Choroid plexus epithelial cell (primary cell): ENCODE measurements at regions not wholly inside any gene's neighbourhood (a gene's known extent, or its start where the extent isn't known, plus 50 kb on each side); places are given as distances from the start of the nearest gene placed in this dataset.
"Not testable (repeated sequence)": the region's sequence is repeated elsewhere in the genome, so short reads cannot be mapped to it uniquely, and the experiment has no call there.

Experiments used
- DNase-seq: peaks from one replicate; pipeline ENCODE4 v3.0.0-alpha.2; 2010; ENCODE audit warnings: low read depth
- H3K4me3 ChIP-seq: 2 replicates; pipeline ENCODE4 v1.5.1; 2011; ENCODE audit warnings: low read depth, mild to moderate bottlenecking, control low read depth, low read length, moderate library complexity
- TF ChIP-seq, protein P1 (sequence below): conservative IDR thresholded peaks from 2 replicates; pipeline ENCODE4 v1.5.1; 2011; ENCODE audit warnings: low read depth, mild to moderate bottlenecking, control low read depth, inconsistent platforms, low read length, moderate library complexity

- H3K4me3 ChIP-seq = no peak overlapping the region
- TF ChIP-seq, protein P1, sequence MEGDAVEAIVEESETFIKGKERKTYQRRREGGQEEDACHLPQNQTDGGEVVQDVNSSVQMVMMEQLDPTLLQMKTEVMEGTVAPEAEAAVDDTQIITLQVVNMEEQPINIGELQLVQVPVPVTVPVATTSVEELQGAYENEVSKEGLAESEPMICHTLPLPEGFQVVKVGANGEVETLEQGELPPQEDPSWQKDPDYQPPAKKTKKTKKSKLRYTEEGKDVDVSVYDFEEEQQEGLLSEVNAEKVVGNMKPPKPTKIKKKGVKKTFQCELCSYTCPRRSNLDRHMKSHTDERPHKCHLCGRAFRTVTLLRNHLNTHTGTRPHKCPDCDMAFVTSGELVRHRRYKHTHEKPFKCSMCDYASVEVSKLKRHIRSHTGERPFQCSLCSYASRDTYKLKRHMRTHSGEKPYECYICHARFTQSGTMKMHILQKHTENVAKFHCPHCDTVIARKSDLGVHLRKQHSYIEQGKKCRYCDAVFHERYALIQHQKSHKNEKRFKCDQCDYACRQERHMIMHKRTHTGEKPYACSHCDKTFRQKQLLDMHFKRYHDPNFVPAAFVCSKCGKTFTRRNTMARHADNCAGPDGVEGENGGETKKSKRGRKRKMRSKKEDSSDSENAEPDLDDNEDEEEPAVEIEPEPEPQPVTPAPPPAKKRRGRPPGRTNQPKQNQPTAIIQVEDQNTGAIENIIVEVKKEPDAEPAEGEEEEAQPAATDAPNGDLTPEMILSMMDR = no peak
Observed at GRCh38 chr20:51271931-51272330, 249.0 kb upstream of the KCNG1 start.

DNA sequence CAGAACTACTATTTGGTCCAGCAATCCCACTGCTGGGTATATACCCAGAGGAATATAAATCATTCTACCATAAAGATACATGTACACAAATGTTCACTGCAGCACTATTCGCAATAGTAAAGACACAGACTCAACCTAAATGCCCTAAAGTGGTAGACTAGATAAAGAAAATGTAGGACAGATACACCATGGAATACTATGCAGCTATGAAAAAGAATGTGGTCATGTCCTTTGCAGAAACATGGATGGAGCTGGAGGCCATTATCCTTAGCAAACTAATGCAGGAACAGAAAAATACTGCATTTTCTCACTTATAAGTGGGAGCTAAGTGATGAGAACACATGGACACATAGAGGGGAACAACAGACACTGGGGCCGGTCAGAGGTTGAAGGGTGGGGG is 248.4 kb upstream of the KCNG1 start:
- not testable (repeated sequence) for DNase-seq, H3K4me3 ChIP-seq

More at GRCh38 chr20:51271931-51272330, 249.0 kb upstream of the KCNG1 start:
- no peak for DNase-seq

GRCh38 chr20:51269671-51270070 is 246.8 kb upstream of the KCNG1 start:
- no peak overlapping the region for H3K4me3 ChIP-seq
- TF ChIP-seq, protein P1 = no peak
- no peak for DNase-seq

- TF ChIP-seq, protein P1 = no peak
- no peak overlapping the region for H3K4me3 ChIP-seq
- no peak for DNase-seq
Observed at GRCh38 chr20:51267679-51268078, 244.8 kb upstream of the KCNG1 start.

- H3K4me3 ChIP-seq = no peak overlapping the region
- TF ChIP-seq, protein P1 = no peak
Observed at GRCh38 chr20:51266353-51266752, 243.4 kb upstream of the KCNG1 start.

GRCh38 chr20:51265361-51265760 is 242.5 kb upstream of the KCNG1 start:
- no peak for DNase-seq
- TF ChIP-seq, protein P1 = no peak
- no peak overlapping the region for H3K4me3 ChIP-seq

More at GRCh38 chr20:51266353-51266752, 243.4 kb upstream of the KCNG1 start:
- no peak for DNase-seq

DNA sequence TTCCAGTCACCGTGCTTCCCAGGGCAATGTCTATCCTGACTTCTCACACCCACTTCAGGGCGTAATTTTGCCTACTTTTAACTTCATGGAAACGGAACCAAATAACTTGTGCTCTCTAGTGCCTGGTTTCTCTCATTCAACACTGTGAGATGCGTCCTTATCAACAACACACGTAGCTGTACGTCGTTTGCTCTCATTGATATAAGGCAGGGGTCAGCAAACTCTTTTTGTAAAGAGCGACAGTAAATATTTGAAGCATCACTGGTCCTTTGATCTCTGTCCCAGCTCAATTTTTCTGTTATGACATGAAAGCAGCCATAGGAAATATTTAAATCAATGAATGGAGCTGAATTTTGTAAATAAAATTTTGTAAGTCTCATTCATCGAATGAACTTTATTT is 239.3 kb upstream of the KCNG1 start:
- DNase-seq = no peak
- no peak overlapping the region for H3K4me3 ChIP-seq
- TF ChIP-seq, protein P1 = no peak

- no peak overlapping the region for H3K4me3 ChIP-seq
- DNase-seq = no peak
- TF ChIP-seq, protein P1 = no peak
Observed at GRCh38 chr20:51259455-51259854, 236.5 kb upstream of the KCNG1 start.
